ENCODE measurements at regions not wholly inside any gene's neighbourhood (a gene's known extent, or its start where the extent isn't known, plus 50 kb on each side); places are given as distances from the start of the nearest gene placed in this dataset.
A peak's percentile ranks its signal among the peaks of the same experiment; 100 is the strongest.

DNA sequence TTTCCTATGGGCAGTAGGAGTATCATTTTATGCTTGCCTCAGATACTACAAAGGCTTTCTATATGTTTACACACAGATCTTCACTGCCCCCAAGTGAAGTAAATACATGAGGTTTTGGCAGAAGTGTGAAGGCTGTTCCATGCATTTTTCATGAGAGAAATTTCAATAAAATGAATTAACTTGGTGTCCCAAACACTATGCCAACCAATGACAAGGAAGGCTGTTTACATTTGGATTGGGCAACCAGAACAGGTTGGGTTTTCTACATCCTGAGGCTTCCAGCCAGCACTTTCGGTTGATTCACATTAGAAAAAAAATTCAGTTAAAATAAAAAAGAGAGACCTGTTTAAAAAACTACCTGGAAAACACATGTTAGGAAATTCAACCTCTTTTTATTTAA lies 625.4 kb downstream of the KCNJ2 start:
- DNase-seq (ENCODE audit: low spot score): no peak

DNA sequence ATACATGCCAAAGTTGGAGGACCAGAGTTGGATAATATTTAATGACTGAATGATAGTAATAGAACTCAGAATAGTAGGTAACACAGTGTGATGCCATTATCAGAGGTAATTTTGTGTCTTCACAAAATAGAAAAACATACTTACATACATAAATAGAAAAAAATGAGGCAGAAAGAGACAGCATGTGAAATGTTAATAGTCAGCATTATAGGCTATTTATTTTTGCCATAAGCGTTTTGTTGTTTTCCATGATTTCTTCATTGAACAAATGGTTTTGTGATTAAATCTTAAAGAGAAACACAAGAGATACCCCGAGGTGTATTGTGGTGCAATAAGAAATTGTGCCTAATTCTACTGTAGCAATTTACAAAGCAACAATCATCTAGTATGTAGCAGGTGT lies 626.3 kb downstream of the KCNJ2 start:
- no peak for DNase-seq (ENCODE audit: low spot score)

DNA sequence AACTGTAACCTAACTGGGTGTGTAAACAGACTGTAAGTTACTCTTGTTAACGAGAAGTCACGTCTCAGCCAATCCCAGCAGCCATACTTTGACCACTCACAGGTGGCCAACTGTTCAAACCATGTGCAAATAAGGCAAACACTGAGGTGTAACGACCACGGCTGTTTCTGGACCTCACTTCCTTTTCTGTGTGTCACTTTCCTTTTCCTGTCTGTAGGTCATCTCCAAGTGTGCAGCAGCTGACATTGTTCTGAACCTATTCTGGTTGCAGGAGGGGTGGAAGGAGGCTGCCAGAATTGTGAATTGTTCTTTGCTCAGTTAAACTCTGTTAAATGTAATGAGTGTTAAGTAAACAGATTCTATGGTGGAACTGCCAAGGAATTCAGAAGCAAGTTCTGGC lies 627.4 kb downstream of the KCNJ2 start:
- no peak for DNase-seq (ENCODE audit: low spot score)

DNA sequence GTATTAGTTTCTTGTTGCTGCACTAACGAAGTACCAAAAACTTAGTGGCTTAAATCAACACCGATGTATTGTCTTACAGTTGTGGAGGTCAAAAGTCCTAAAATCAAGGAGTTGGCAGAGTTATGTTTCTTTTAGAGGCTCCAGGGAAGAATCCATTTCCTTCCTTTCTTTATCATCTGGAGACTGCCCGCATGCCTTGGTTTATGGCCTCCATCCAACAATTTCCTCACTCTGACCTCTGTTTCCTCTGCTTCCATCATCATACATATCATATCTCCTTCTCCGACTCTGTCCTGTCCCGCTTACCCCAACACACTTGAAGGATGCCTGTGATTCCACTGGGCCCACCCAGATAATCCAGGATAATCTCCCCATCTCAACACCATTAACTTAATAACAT lies 627.8 kb downstream of the KCNJ2 start:
- no peak for DNase-seq (ENCODE audit: low spot score)

DNA sequence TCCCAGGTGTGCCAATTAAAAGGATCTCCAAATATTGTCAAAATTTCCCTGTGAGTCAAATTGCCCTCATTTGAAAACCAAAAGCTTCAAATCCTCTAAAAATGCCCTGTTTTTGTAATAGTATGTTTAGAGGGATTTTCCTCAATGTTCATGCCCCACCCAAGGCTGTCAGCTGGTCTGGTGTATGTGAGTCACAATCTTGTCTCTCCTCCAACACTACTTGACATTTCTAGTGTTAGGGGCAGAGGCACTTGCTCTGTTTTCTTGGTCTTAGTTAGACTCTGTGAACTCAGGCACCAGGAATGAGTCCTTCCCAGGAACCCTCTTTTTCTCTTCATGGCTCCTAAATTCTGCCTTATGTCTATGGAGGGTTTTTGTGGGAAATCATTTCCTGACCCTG lies 634.8 kb downstream of the KCNJ2 start:
- no peak for DNase-seq (ENCODE audit: low spot score)

DNA sequence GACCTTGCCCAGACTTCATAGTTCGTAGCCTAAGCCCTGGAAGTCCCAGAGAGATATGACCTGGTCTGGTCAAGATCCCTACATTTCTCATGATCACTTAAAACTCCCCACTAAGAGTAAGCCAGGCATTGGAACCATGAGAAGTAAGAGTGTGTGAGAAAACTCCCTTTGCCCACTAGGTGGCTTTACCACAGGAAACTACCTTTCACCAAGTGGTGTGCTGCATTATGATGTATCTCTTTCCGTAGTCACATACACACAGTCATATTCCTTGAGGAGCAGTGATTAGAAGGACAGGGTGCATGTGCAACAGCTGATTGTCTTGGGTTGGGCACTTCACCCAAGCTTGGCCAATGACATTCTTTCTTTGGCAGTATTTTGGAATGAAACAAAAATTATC lies 639.3 kb downstream of the KCNJ2 start:
- peak; percentile 1 for DNase-seq (ENCODE audit: low spot score)

DNA sequence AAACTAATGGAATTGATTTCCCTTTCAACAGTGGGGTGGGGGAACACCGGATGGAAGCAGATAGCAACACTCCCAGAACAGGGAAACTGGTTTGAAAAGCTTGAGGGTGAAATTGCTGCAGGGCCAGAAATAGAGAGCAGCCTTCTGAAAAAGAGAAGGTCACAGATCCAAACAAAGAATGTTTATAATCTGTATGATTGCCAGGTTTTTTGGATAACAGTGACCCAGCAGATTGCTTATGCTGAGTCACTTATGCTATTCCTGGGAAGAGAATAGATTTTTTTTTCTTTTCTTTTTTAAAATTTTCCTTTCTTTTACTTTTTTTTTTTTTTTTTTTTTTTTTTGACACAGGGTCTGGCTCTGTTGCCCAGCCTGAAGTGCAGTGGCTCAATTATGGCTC lies 641.3 kb downstream of the KCNJ2 start:
- DNase-seq (ENCODE audit: low spot score): no peak

DNA sequence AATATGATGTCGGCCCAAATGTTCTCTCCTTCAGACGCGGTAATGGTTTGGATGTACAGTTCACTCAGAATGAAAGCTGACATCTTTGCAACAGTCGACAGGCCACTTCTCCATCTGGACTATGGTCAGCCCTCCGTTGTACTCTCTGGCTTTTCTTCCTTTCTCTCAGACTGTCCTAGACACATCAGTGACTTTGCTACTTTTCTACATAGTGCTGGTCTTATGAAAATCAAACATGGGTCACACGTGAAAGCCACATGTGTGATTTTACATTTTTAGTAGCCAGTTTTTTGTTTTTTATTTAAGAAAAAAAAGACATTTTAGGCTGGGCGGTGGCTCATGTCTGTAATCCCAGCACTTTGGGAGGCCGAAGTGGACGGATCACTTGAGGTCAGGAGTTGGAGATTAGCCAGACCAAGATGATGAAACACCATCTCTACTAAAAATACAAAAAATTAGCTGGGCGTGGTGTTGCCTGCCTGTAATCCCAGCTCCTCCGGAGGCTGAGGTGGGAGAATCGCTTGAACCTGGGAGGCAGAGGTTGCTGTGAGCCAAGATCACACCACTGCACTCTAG lies 644.1 kb downstream of the KCNJ2 start:
- DNase-seq (ENCODE audit: low spot score): no peak

DNA sequence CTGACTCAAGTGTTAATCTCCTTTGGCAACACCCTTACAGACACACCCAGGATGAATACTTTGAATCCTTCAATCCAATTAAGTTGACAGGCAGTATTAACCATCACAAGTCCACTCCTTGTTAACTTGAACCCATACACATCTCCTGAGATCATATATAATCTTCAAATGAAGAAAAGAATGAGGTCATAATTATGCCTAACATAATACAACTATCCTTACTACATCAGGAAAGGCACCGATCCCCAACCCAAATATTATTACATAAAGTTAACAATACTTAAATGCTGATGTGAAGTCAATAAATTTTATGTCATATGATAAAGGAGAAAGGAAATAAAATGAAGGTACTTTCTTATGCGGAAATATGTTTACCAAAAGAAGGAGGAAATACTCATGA lies 649.9 kb downstream of the KCNJ2 start:
- no peak for DNase-seq (ENCODE audit: low spot score)

DNA sequence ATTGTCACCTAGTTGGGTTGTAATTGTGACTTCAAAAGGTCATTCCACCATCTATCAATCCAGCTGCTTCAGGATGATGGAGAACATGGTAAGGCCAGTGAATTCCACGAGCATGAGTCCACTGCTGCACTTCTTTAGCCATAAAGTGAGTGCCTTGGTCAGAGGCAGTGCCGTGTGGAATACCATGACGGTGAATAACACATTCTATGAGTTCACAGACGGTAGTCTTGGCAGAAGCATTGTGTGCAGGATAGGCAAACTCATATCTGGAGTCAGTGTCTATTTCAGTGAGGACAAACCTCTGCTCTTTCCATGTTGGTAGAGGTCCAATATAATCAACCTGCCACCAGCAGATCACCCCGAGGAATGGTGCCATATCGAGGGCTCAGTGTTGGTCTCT lies 650.9 kb downstream of the KCNJ2 start:
- DNase-seq (ENCODE audit: low spot score): no peak

DNA sequence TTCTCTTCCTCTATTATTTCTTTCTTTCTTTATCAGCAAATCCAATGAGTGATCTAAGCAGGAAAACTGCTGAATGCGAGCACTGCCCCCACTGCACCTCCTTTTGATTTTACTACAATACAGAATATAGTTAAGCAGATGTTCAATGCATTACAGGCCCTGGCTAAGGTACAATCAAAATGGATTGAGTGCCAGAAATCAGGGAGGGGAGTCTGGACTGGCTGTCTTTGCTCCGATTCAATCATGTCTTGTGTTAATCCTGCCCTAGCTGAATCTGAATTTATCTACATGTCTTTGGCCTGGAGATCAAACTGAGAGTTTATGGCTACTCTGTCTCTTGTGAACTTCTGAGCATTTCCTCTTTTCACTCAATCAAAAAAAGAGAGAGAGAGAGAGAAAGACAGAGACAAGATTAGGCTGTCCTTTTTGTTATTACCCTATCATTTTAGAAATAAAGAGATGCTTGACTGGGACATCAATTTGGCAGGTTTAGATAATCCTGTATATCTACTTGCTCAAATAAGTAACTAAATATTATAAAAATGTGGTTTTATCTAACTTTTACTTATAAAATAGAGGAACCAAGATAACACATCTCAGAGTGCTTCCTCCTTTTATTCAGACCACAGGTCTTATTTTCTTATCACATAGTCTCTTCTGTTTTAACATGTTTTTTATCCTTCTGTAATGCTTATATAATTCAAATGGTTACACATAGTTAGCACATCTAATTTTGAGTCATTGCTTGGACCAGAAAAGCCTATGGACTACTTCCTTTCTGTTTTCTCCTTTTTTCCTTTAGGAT lies 656.2 kb downstream of the KCNJ2 start:
- DNase-seq (ENCODE audit: low spot score): no peak

DNA sequence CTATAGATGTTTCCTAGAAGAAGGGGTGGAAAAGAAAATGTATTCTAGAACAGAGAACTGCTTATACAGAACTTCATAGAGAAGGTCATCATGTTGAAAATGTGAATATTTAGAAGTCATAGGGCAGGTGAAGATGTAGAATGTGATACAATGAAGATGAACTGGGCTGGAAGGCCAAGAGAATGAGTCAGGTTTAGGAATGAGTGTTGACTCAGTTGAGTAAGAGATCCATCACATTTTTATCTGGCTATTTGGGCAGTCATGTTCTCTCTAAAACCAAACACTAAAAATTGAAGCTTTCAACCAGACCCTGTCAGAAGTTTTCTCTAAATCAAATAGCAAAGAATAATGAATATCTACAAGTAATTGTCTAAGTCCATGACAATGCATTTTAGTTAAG lies 660.5 kb downstream of the KCNJ2 start:
- DNase-seq (ENCODE audit: low spot score): no peak

DNA sequence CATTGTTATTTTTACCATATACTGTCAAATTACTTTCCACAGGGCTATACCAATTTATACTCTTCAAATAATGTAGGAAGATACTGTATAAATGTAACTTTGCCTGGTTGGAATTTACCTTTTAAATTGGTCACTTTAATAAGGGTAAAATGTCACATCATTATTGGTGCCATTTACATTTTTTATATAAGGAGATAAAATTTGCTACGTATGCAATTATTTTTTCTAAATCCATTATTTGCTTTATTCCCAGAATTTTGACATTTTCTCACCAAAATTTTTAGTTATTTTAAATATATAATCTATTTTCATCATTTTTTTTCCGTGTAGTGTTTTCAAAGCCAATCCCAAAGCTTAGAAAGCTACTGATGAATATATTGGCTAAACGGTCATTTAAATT lies 664.7 kb downstream of the KCNJ2 start:
- no peak for DNase-seq (ENCODE audit: low spot score)

DNA sequence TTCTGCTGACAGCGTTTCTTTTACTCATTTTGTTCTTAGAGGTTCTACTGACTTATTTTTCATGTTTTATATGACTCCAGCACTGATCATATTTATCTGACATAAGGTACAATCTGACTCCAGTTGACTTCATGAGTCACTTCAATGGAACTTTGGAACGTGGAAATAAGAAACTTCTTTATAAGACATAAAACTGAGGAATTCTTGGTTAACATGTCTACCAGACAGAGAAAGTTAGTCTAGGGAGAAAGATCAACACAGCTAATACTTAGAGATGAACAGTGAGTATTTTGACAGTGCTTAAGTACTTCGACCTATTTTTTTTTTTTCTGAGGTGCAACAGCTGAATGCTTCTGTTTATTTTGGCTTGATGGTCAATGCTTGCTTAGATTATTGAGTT lies 679.5 kb downstream of the KCNJ2 start:
- no peak for DNase-seq (ENCODE audit: low spot score)

DNA sequence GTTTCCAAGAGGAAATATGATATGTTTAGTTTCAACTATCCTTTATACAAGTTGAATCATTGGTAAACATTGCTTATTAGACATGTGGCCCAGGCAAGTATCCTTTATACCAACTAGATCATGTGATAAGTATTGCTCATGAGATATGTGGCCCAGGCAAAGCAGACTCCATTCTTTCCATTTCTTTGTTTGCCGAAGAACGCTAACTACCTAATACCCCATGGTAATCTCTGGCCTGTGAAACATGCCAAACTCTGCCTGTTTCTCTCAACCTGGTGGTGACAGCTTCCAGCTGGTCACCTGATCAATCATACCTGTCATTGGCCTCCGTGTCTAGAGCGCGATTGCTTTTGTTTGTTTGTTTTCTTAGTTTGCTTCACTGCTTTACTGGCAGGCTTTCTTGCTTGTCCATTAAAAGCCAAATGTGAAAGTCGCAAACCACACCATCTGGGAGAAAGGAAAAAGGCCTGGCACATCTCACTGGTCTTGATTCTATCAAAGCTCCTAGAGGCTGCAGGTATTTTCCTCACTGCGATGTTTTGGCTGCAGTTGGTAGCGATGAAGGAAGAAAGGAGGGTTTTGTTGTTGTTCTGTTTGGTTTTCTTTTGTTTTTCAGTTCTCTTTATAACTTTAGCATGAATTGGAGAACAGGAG lies 686.2 kb downstream of the KCNJ2 start:
- no peak for DNase-seq (ENCODE audit: low spot score)

DNA sequence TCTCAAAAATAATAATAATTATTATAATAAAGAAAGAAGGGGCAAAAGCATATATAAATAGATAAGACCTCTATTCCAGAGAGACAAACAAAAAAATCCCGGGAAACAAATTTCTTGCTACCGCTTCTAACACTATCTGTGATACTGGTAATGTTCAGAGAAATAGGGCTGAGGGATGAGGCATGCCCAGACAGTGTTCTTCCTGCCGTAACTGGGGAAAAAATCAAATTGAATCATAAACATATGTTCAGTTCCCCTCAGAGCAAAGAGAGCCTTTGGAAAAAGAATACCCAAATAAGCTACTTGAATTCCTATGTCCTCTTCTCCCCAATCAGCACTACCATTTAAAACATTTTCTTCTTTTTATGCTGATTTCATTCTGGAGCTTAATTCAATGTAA lies 688.0 kb downstream of the KCNJ2 start:
- no peak for DNase-seq (ENCODE audit: low spot score)

DNA sequence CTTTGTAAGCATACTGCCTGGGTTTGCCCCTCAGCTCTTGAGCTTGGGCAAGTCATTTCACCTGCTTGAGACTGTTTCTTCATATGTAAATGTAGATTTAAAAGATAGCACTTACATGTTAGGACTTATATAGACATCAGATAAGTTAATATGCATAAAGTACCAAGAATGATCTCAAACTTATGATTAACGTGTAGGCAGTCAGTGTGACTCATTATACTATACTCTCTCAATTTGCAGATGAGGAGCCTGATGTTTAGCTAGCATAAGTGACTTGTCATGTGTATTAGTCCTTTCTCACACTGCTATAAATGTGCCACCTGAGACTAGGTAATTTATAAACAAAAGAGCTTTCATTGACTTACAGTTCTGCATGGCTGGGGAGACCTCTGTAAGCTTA lies 690.5 kb downstream of the KCNJ2 start:
- DNase-seq (ENCODE audit: low spot score): no peak

DNA sequence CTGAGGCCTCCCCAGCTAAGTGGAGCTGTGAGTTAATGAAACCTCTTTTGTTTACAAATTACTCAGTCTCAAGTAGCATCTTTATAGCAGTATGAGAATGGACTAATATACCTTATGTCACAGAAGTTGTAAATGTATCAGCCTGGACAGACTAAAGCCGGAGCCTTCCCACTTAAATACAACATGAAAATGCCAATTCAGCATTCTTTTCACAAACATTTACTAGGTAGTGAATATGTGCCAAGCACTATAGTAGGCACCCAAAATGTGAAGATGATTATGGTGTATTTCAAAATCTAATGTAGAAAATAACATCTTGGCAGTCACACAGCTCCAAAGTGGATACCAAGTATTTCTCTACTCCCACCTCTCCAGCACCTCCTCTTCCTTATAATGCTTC lies 693.0 kb downstream of the KCNJ2 start:
- DNase-seq (ENCODE audit: low spot score): no peak

DNA sequence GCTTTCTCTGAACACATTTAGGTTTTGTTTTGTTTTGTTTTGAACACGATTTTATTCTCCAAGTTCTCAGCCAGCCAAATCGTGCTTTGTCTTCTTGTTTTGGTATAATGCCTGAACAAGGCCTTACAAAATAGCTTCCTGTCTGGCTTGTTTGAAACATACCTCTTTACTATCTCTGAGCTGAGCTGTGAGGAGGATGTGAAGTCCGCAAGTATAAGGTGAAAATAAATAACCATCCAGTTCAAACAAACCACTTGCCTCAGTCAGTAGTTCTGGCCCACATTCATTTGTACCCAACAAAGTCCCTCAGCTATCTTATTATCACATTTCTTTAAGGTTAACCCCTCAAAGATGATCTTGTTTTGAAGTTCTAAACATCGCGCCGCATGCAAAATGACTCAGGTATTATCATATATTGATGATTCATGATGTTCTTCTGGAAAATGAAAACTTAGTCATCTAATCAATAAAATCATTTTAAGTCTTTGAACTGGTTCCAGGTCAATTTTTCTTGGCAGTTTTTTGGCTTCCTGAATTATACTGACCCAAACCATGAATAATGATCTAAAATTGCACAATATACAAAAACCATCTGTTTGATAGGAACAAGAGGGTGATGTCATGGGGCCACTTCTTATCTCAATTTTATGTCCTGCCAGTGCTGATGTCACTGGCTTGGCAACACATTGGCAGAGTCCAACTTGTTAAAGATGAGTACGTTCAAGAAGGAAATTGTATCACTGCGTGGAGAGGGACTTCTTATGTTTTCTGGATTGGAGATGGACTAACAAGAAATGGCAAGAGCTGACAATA lies 694.3 kb downstream of the KCNJ2 start:
- DNase-seq (ENCODE audit: low spot score): no peak

DNA sequence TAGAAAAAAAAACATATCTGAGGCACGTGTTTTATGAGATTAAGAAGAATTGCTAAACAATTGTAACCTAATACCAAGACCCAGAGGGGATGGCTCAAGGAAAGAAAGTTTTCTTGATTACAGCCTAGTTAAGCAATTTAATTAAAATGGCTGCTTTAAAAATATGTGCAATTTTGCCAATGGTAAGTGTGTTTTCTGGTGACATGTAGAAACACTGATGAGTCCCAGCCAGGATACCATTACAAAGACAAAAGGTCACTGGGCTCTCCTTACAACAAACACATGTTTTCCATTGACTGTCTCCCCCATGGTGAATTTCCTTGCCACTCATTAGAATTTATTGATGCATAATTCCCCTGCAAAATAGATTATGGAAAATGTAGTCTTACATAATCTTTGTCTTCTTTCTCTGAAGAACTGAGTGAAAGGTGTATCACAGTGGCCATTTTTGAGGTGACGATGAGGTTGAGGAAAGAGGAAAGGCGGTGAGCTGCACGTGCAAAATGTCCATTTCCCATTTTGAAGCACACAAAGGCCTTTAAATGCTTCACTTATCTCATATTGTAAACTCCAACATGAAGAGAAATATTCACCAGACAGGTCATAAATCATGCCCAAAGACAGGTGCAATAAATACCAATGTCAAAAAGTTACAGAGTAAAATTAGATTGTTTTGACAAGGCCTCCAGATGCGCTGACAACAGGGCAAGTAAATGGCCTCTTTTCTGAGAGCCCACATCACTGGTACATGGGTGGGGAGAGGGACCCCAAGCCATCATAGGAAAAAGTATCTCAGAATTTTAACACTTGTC lies 696.9 kb downstream of the KCNJ2 start:
- DNase-seq (ENCODE audit: low spot score): no peak

DNA sequence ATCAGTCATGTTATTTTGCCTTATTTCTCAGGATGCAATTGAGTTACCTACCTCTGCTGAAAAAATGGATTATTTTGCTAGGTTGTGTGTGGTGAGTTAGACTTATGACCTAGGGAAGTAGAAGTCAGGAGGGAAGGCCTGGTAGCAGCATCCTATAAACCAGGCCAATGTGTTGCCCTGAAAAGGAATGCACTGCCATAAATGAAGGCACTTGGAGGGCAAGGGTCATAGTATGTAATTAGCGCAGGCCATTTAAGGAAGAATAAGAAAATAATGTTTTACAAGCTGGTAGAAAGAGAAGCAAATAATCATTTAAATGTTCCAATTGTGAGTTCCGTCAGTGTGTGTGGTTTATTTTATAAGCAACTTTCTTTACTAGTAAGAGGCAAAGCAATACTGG lies 698.8 kb downstream of the KCNJ2 start:
- no peak for DNase-seq (ENCODE audit: low spot score)

Data from HuH-7.5 (cell line).